ENCODE measurements at regions not wholly inside any gene's neighbourhood (a gene's known extent, or its start where the extent isn't known, plus 50 kb on each side); places are given as distances from the start of the nearest gene placed in this dataset.

- DNase-seq (ENCODE audit: low read depth), result no peak
- TF ChIP-seq, protein P1, sequence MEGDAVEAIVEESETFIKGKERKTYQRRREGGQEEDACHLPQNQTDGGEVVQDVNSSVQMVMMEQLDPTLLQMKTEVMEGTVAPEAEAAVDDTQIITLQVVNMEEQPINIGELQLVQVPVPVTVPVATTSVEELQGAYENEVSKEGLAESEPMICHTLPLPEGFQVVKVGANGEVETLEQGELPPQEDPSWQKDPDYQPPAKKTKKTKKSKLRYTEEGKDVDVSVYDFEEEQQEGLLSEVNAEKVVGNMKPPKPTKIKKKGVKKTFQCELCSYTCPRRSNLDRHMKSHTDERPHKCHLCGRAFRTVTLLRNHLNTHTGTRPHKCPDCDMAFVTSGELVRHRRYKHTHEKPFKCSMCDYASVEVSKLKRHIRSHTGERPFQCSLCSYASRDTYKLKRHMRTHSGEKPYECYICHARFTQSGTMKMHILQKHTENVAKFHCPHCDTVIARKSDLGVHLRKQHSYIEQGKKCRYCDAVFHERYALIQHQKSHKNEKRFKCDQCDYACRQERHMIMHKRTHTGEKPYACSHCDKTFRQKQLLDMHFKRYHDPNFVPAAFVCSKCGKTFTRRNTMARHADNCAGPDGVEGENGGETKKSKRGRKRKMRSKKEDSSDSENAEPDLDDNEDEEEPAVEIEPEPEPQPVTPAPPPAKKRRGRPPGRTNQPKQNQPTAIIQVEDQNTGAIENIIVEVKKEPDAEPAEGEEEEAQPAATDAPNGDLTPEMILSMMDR (IDR thresholded peaks at IDR 0.05; ENCODE audit: low read length, missing control alignments), result no peak
- H3K4me3 ChIP-seq (replicated peaks; ENCODE audit: low read depth, low read length), result no peak overlapping the region
Observed at GRCh38 chr7:42378149-42378548, 141.1 kb upstream of the GLI3 start.

GRCh38 chr7:42373285-42373684 is 136.3 kb upstream of the GLI3 start:
- TF ChIP-seq, protein P1 (IDR thresholded peaks at IDR 0.05; ENCODE audit: low read length, missing control alignments), result no peak
- DNase-seq (ENCODE audit: low read depth), result no peak
- H3K4me3 ChIP-seq (replicated peaks; ENCODE audit: low read depth, low read length), result no peak overlapping the region

- H3K4me3 ChIP-seq (replicated peaks; ENCODE audit: low read depth, low read length), result no peak overlapping the region
- TF ChIP-seq, protein P1 (IDR thresholded peaks at IDR 0.05; ENCODE audit: low read length, missing control alignments), result no peak
- DNase-seq (ENCODE audit: low read depth), result no peak
Observed at GRCh38 chr7:42372479-42372878, 135.5 kb upstream of the GLI3 start.

DNA sequence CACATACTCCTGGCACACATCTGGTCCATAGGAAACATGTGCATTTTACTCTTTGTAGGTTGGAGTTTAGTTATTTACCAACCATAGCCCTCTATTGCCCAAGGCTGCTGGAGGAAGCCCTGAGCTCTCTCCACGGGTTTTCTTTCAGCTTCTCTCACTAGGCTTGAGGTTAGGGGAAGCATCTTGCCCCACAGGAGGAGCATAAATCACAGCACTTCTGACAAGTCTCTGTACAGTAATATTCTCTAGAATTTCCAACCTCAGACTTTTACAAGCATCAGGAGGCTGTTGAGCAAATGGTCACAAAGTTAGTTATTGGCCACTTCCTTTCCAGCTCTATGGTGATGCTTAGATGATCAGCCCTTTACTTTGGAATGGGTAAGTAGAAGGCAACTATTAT is 122.9 kb upstream of the GLI3 start:
- H3K4me3 ChIP-seq (replicated peaks; ENCODE audit: low read depth, low read length), result no peak overlapping the region
- DNase-seq (ENCODE audit: low read depth), result no peak

GRCh38 chr7:42351316-42351935 is 114.4 kb upstream of the GLI3 start:
- DNase-seq (ENCODE audit: low read depth), result peak; percentile 30
- TF ChIP-seq, protein P1 (IDR thresholded peaks at IDR 0.05; ENCODE audit: low read length, missing control alignments), result no peak
- H3K4me3 ChIP-seq (replicated peaks; ENCODE audit: low read depth, low read length), result no peak overlapping the region

More for the DNA sequence above, 122.9 kb upstream of the GLI3 start:
- TF ChIP-seq, protein P1 (IDR thresholded peaks at IDR 0.05; ENCODE audit: low read length, missing control alignments), result no peak

- no peak for DNase-seq (ENCODE audit: low read depth)
- TF ChIP-seq, protein P1 (IDR thresholded peaks at IDR 0.05; ENCODE audit: low read length, missing control alignments), result no peak
- H3K4me3 ChIP-seq (replicated peaks; ENCODE audit: low read depth, low read length), result no peak overlapping the region
Observed at GRCh38 chr7:42350801-42351200, 113.8 kb upstream of the GLI3 start.

GRCh38 chr7:42348631-42349030 is 111.6 kb upstream of the GLI3 start:
- no peak for DNase-seq (ENCODE audit: low read depth)
- TF ChIP-seq, protein P1 (IDR thresholded peaks at IDR 0.05; ENCODE audit: low read length, missing control alignments), result no peak
- no peak overlapping the region for H3K4me3 ChIP-seq (replicated peaks; ENCODE audit: low read depth, low read length)

All from fibroblast of pulmonary artery (primary cell).